ENCODE measurements at regions not wholly inside any gene's neighbourhood (a gene's known extent, or its start where the extent isn't known, plus 50 kb on each side); places are given as distances from the start of the nearest gene placed in this dataset.

DNA sequence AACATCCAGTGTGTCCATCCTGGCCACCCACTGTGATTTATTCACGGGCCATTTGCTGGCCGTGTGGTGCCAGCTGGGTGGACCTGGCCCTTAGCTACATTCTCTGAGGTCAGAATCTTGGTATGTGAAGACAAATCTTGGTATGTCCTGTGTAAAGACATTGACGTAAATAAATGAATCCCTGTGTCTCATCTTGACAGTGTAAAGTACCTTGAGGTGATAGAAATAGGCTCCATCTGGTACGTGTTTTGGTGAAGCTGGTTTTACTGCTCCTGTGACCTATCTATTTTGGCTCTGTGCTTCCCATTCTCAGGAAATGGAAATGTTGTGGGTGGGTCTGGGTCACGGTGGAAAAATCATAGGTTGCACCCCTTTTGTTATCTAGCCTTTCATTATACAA, 245.4 kb upstream of the ANKH start:
- WGBS (ENCODE audit: insufficient coverage), result 83% methylated on average over 4 of the region's 5 CpGs
- Mint-ChIP-seq H3K27ac (no peak overlapping the region), H3K9me3 (peaks cover 0 to 6% of the 10 kb centered on the region in 2 donors), H3K27me3 (ENCODE audit: low read depth in 2 of 2) (no peaks in the 10 kb centered on the region), H3K36me3 (no peaks in the 10 kb centered on the region), H3K4me1 (no peaks in the 10 kb centered on the region), H3K4me3 (no peak overlapping the region)
- H3K4me3 ChIP-seq (ENCODE audit: low read length), result no peak overlapping the region
- TF ChIP-seq, protein P1, sequence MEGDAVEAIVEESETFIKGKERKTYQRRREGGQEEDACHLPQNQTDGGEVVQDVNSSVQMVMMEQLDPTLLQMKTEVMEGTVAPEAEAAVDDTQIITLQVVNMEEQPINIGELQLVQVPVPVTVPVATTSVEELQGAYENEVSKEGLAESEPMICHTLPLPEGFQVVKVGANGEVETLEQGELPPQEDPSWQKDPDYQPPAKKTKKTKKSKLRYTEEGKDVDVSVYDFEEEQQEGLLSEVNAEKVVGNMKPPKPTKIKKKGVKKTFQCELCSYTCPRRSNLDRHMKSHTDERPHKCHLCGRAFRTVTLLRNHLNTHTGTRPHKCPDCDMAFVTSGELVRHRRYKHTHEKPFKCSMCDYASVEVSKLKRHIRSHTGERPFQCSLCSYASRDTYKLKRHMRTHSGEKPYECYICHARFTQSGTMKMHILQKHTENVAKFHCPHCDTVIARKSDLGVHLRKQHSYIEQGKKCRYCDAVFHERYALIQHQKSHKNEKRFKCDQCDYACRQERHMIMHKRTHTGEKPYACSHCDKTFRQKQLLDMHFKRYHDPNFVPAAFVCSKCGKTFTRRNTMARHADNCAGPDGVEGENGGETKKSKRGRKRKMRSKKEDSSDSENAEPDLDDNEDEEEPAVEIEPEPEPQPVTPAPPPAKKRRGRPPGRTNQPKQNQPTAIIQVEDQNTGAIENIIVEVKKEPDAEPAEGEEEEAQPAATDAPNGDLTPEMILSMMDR (IDR thresholded peaks at IDR 0.05), result no peak
- H3K27ac ChIP-seq (ENCODE audit: low read length), result no peak overlapping the region
- no peak for ATAC-seq
- H3K9me3 ChIP-seq (ENCODE audit: control insufficient read depth, insufficient read depth, low read length), result no peaks in the 10 kb centered on the region
- H3K27me3 ChIP-seq (ENCODE audit: control insufficient read depth, insufficient read depth, low read length), result no peaks in the 10 kb centered on the region
- intact Hi-C loops (cut with micrococcal nuclease), result no loop called here
- H3K4me1 ChIP-seq (ENCODE audit: control insufficient read depth, insufficient read depth, low read length), result no peaks in the 10 kb centered on the region
- DNase-seq, result no peak
- no peaks in the 10 kb centered on the region for H3K36me3 ChIP-seq (ENCODE audit: control insufficient read depth, insufficient read depth, low read length)

DNA sequence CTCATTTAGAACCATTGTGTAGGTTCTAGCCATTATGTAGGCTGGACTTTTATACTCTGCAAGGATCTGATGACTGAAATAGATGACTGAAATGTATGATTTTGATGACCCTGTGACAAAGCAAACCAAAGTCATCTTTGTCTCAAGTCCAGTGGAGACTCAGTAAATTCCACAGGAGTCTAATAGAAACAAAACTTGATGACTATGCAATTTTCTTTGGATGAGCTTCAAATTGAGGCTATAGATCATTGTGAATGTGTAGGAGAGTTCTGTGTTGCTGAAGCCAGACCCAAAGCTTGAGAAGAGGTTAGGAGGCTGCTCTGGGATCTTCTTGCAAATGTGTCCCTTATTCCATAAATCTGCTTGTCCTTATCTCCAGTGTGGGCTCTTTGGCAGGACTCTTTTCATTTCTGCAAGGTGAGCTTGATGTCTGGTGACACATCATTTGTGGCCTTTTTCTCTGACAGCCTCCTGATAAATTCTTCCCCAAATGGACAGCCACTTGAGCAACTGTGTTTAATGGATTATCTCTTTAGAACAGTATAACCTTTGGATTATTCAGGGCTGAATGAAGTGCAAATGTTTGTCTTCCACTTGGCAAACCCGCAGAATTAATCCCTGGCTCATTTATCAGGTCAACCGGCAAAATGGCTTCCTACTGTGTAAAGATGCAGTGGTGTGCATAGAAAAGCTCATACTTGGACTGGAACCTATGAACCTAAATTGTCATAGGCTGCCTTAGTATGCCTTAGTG, 235.1 kb upstream of the ANKH start:
- H3K4me1 Mint-ChIP-seq, result peaks cover 0 to 5% of the 10 kb centered on the region in 2 donors
- ATAC-seq (no peak), DNase-seq (no peak)
- WGBS (ENCODE audit: insufficient coverage), result 89% methylated on average over 2 of the region's 2 CpGs
- Histone ChIP-seq H3K27me3 (ENCODE audit: control insufficient read depth, insufficient read depth, low read length) (no peaks in the 10 kb centered on the region), H3K9me3 (ENCODE audit: control insufficient read depth, insufficient read depth, low read length) (no peaks in the 10 kb centered on the region), H3K4me3 (ENCODE audit: low read length) (no peak overlapping the region), H3K4me1 (ENCODE audit: control insufficient read depth, insufficient read depth, low read length) (no peaks in the 10 kb centered on the region), H3K36me3 (ENCODE audit: control insufficient read depth, insufficient read depth, low read length) (no peaks in the 10 kb centered on the region), H3K27ac (ENCODE audit: low read length) (no peak overlapping the region)
- H3K36me3 Mint-ChIP-seq, result no peaks in the 10 kb centered on the region
- no peaks in the 10 kb centered on the region for H3K9me3 Mint-ChIP-seq
- TF ChIP-seq, protein P1 (IDR thresholded peaks at IDR 0.05), result no peak
- H3K27ac Mint-ChIP-seq, result no peak overlapping the region
- intact Hi-C loops (cut with micrococcal nuclease), result loop anchor here (5.0 kb wide), 1 partner anchor 1351 kb away; no protein-coding TSS in a partner anchor
- peaks cover 0 to 4% of the 10 kb centered on the region in 2 donors for H3K27me3 Mint-ChIP-seq (ENCODE audit: low read depth in 2 of 2)
- no peak overlapping the region for H3K4me3 Mint-ChIP-seq

DNA sequence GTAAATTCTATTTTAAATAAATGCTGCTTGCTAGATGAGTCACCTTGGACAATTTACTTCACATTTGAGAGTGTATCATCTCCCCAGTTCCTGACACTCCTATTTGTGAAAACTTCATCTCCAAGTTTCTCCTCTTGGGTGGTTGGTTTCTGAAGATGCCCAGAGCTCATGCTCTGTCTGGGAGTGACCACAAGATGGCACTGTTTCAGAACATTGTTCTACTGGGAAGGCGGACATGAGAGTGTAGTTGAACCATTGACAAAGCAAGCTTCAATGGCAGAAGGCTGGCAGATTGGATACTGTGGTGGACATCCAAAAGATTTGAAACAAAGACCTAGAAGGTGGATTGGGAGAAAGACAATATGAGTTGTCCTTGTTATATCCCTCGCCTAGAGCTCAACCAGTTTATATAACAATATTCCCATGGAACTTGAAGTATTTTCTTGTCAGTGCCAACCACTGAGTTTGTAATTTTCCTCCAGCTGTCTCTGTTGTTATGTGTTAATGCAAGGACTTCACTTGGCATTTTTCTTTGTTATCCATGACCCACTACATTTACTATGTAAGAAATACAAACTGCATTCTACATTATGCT, 234.3 kb upstream of the ANKH start:
- peak in 1 of 2 donors; percentile 44 for DNase-seq
- H3K4me1 Mint-ChIP-seq, result peaks cover 0 to 5% of the 10 kb centered on the region in 2 donors
- TF ChIP-seq, protein P1 (IDR thresholded peaks at IDR 0.05), result peak; percentile 37
- Histone ChIP-seq H3K4me3 (ENCODE audit: low read length) (no peak overlapping the region), H3K36me3 (ENCODE audit: control insufficient read depth, insufficient read depth, low read length) (no peaks in the 10 kb centered on the region), H3K27me3 (ENCODE audit: control insufficient read depth, insufficient read depth, low read length) (no peaks in the 10 kb centered on the region), H3K4me1 (ENCODE audit: control insufficient read depth, insufficient read depth, low read length) (no peaks in the 10 kb centered on the region), H3K27ac (ENCODE audit: low read length) (no peak overlapping the region), H3K9me3 (ENCODE audit: control insufficient read depth, insufficient read depth, low read length) (no peaks in the 10 kb centered on the region)
- 65% methylated on average over 2 of the region's 2 CpGs for WGBS (ENCODE audit: insufficient coverage)
- H3K9me3 Mint-ChIP-seq, result no peaks in the 10 kb centered on the region
- H3K27me3 Mint-ChIP-seq (ENCODE audit: low read depth in 2 of 2), result peaks cover 0 to 4% of the 10 kb centered on the region in 2 donors
- no peaks in the 10 kb centered on the region for H3K36me3 Mint-ChIP-seq
- ATAC-seq, result peak in 2 of 3 donors; percentile 59 to 71
- H3K27ac Mint-ChIP-seq, result no peak overlapping the region
- H3K4me3 Mint-ChIP-seq, result no peak overlapping the region
- intact Hi-C loops (cut with micrococcal nuclease), result loop anchor here (5.0 kb wide), 1 partner anchor 1351 kb away; no protein-coding TSS in a partner anchor

Measured in natural killer cell (primary cell).